WTC11 (cell line): ENCODE measurements at regions not wholly inside any gene's neighbourhood (a gene's known extent, or its start where the extent isn't known, plus 50 kb on each side); places are given as distances from the start of the nearest gene placed in this dataset.
A peak's percentile ranks its signal among the peaks of the same experiment; 100 is the strongest.

ENCODE experiments used
- ATAC-seq: fragments of 200-7000 bp; cut with Tn5 transposase; 2 replicates; pipeline ENCODE4 v1.10.0; 2021; ENCODE audit warnings: mild to moderate bottlenecking, moderate library complexity
- CTCF ChIA-PET: fragments of 300-600 bp; sonication (Branson Sonifier 250); formaldehyde crosslinking; loops from one replicate; lab custom pipeline; 2021; ENCODE audit warnings: antibody characterized with exemption; lab: Charles Lee
- POLR2A ChIA-PET: fragments of 350-600 bp; sonication (Branson Sonifier 250); formaldehyde crosslinking; loops from one replicate; lab custom pipeline; 2021; ENCODE audit warnings: antibody characterized with exemption; lab: Charles Lee
- DNase-seq: peaks from one replicate; pipeline ENCODE4 v3.0.0; 2021; ENCODE audit warnings: low spot score
- H3K27ac Mint-ChIP-seq: 2 replicates; pipeline ENCODE4 v1.8.0; 2021; ENCODE audit warnings: mixed read lengths
- H3K27me3 Mint-ChIP-seq: 2 replicates; pipeline ENCODE4 v1.8.0; 2021; ENCODE audit warnings: low read depth, mild to moderate bottlenecking, moderate library complexity, mixed read lengths
- H3K36me3 Mint-ChIP-seq: 2 replicates; pipeline ENCODE4 v1.8.0; 2021; ENCODE audit warnings: mixed read lengths
- H3K4me1 Mint-ChIP-seq: 2 replicates; pipeline ENCODE4 v1.8.0; 2022; ENCODE audit warnings: mixed read lengths
- H3K4me3 Mint-ChIP-seq: 2 replicates; pipeline ENCODE4 v1.8.0; 2021; ENCODE audit warnings: mild to moderate bottlenecking, moderate library complexity, mixed read lengths
- H3K9me3 Mint-ChIP-seq: 2 replicates; pipeline ENCODE4 v1.8.0; 2021; ENCODE audit warnings: mixed read lengths
- CREM ChIP-seq: sonication (generic); formaldehyde crosslinking; IDR thresholded peaks from 2 replicates; pipeline ENCODE4 v1.8.1; 2022; ENCODE audit warnings: mild to moderate bottlenecking, missing genetic modification reagents, moderate library complexity
- ELF4 ChIP-seq: sonication (generic); formaldehyde crosslinking; IDR thresholded peaks from 2 replicates; pipeline ENCODE4 v1.8.1; 2022; ENCODE audit warnings: low read depth, mild to moderate bottlenecking, moderate library complexity, missing genetic modification reagents
- ETV6 ChIP-seq: sonication (generic); formaldehyde crosslinking; IDR thresholded peaks from 2 replicates; pipeline ENCODE4 v1.8.1; 2022; ENCODE audit warnings: mild to moderate bottlenecking, missing genetic modification reagents
- FOXK1 ChIP-seq: sonication (generic); formaldehyde crosslinking; IDR thresholded peaks from 2 replicates; pipeline ENCODE4 v1.8.0; 2022; ENCODE audit warnings: mild to moderate bottlenecking, moderate library complexity, missing genetic modification reagents
- HMGA2 ChIP-seq: fragments of 250-450 bp; sonication (Bioruptor Pico); IDR thresholded peaks from 2 replicates; pipeline ENCODE4 v1.4.0; 2021; ENCODE audit warnings: mild to moderate bottlenecking, moderate library complexity
- MYBL2 ChIP-seq: sonication (generic); formaldehyde crosslinking; IDR thresholded peaks from 2 replicates; pipeline ENCODE4 v1.8.1; 2023; ENCODE audit warnings: mild to moderate bottlenecking, moderate library complexity, missing genetic modification reagents
- PRRX2 ChIP-seq: fragments of 250-450 bp; sonication (Bioruptor Pico); IDR thresholded peaks from 2 replicates; pipeline ENCODE4 v1.8.0; 2021; ENCODE audit warnings: mild to moderate bottlenecking
- RELA ChIP-seq: sonication (generic); formaldehyde crosslinking; IDR thresholded peaks from 2 replicates; pipeline ENCODE4 v1.8.1; 2022; ENCODE audit warnings: missing genetic modification reagents, mild to moderate bottlenecking, borderline replicate concordance
- SP1 ChIP-seq: sonication (generic); formaldehyde crosslinking; conservative IDR thresholded peaks from 2 replicates; pipeline ENCODE4 v1.8.1; 2022; ENCODE audit warnings: missing genetic modification reagents
- ZNF121 ChIP-seq: sonication (generic); formaldehyde crosslinking; IDR thresholded peaks from 2 replicates; pipeline ENCODE4 v1.8.0; 2023; ENCODE audit warnings: missing genetic modification reagents
- ZNF219 ChIP-seq: sonication (generic); formaldehyde crosslinking; IDR thresholded peaks from 2 replicates; pipeline ENCODE4 v1.8.0; 2023; ENCODE audit warnings: missing genetic modification reagents, mild to moderate bottlenecking, borderline replicate concordance
- ZNF317 ChIP-seq: sonication (generic); formaldehyde crosslinking; IDR thresholded peaks from 2 replicates; pipeline ENCODE4 v1.8.1; 2023; ENCODE audit warnings: low read depth, mild to moderate bottlenecking, moderate library complexity, missing genetic modification reagents, borderline replicate concordance
- ZNF416 ChIP-seq: fragments of 250-450 bp; sonication (Bioruptor Pico); IDR thresholded peaks from 2 replicates; pipeline ENCODE4 v1.9.0; 2021; ENCODE audit warnings: mild to moderate bottlenecking, inconsistent platforms
- TF ChIP-seq, protein P1 (sequence below): fragments of 250-450 bp; sonication (Bioruptor Pico); IDR thresholded peaks from 2 replicates; pipeline ENCODE4 v1.9.0; 2021; ENCODE audit warnings: mild to moderate bottlenecking
- TF ChIP-seq, protein P2 (sequence below): sonication (generic); formaldehyde crosslinking; IDR thresholded peaks from 2 replicates; pipeline ENCODE4 v1.8.0; 2023; ENCODE audit warnings: missing genetic modification reagents, mild to moderate bottlenecking, borderline replicate concordance
- TF ChIP-seq, protein P3 (sequence below): sonication (generic); formaldehyde crosslinking; IDR thresholded peaks from 2 replicates; pipeline ENCODE4 v1.8.0; 2023; ENCODE audit warnings: missing genetic modification reagents
- TF ChIP-seq, protein P4 (sequence below): fragments of 250-450 bp; sonication (Bioruptor Pico); IDR thresholded peaks from 2 replicates; pipeline ENCODE4 v1.8.0; 2021; ENCODE audit warnings: mild to moderate bottlenecking
- TF ChIP-seq, protein P5 (sequence below): sonication (generic); formaldehyde crosslinking; IDR thresholded peaks from 2 replicates; pipeline ENCODE4 v1.8.1; 2022; ENCODE audit warnings: mild to moderate bottlenecking, missing genetic modification reagents, moderate library complexity, borderline replicate concordance
- TF ChIP-seq, protein P6 (sequence below): sonication (generic); formaldehyde crosslinking; IDR thresholded peaks from 2 replicates; pipeline ENCODE4 v1.8.0; 2022; ENCODE audit warnings: missing genetic modification reagents
- TF ChIP-seq, protein P7 (sequence below): fragments of 250-450 bp; sonication (Bioruptor Pico); IDR thresholded peaks from 2 replicates; pipeline ENCODE4 v2.1.2; 2022; ENCODE audit warnings: mild to moderate bottlenecking, moderate library complexity

DNA sequence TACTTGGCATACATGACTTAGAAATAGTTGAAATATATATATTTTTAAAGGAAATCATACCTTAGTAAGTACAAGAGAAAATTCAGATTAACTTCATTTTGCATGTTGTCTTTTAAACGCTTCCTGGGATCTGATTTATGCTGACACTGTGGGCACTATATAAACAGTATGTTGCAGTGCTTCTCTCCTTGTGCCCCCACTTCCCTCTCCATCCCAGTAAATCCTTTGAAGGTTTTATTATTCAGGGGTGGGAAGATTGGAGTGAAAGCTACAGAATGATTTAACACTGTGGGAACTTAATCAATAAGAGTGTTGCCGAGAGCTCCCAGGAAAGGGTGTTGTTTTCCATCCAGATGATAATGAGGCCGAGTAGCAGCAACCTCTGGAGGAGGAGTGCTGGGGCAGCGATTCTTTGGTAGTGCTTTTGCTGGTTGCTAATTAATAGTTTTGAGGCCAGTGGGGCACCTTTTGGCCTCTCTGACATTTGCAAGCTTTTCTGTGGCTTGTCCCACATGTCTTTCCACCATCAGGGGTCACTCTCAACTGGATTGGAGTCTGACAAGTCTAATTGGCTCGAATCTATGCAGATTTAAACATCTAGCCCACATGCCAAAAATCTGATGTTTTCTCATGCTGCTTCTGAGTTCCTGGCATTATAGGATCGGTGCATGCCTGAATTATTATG, 183.0 kb upstream of the MMS22L start:
- Mint-ChIP-seq H3K4me3 (peak overlapping the region; percentile 19; the same call in 1 of the 2 replicates), H3K27ac (peak overlapping the region; percentile 75; the same call in 1 of the 2 replicates), H3K27me3 (no peaks in the 10 kb centered on the region), H3K36me3 (no peaks in the 10 kb centered on the region), H3K4me1 (peaks cover 24% of the 10 kb centered on the region), H3K9me3 (no peaks in the 10 kb centered on the region)
- CTCF ChIA-PET: interaction anchor here (0.8 to 2.2 kb wide), 4 partner anchors 10 to 1653 kb away, joined by 3 to 9 read pairs (median 4); no protein-coding TSS in a partner anchor
- peak; percentile 17 for DNase-seq
- no peak for TF ChIP-seq FOXK1 (CRISPR knock-in tag)
- TF ChIP-seq, protein P1, sequence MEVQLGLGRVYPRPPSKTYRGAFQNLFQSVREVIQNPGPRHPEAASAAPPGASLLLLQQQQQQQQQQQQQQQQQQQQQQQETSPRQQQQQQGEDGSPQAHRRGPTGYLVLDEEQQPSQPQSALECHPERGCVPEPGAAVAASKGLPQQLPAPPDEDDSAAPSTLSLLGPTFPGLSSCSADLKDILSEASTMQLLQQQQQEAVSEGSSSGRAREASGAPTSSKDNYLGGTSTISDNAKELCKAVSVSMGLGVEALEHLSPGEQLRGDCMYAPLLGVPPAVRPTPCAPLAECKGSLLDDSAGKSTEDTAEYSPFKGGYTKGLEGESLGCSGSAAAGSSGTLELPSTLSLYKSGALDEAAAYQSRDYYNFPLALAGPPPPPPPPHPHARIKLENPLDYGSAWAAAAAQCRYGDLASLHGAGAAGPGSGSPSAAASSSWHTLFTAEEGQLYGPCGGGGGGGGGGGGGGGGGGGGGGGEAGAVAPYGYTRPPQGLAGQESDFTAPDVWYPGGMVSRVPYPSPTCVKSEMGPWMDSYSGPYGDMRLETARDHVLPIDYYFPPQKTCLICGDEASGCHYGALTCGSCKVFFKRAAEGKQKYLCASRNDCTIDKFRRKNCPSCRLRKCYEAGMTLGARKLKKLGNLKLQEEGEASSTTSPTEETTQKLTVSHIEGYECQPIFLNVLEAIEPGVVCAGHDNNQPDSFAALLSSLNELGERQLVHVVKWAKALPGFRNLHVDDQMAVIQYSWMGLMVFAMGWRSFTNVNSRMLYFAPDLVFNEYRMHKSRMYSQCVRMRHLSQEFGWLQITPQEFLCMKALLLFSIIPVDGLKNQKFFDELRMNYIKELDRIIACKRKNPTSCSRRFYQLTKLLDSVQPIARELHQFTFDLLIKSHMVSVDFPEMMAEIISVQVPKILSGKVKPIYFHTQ: no peak
- TF ChIP-seq, protein P2, sequence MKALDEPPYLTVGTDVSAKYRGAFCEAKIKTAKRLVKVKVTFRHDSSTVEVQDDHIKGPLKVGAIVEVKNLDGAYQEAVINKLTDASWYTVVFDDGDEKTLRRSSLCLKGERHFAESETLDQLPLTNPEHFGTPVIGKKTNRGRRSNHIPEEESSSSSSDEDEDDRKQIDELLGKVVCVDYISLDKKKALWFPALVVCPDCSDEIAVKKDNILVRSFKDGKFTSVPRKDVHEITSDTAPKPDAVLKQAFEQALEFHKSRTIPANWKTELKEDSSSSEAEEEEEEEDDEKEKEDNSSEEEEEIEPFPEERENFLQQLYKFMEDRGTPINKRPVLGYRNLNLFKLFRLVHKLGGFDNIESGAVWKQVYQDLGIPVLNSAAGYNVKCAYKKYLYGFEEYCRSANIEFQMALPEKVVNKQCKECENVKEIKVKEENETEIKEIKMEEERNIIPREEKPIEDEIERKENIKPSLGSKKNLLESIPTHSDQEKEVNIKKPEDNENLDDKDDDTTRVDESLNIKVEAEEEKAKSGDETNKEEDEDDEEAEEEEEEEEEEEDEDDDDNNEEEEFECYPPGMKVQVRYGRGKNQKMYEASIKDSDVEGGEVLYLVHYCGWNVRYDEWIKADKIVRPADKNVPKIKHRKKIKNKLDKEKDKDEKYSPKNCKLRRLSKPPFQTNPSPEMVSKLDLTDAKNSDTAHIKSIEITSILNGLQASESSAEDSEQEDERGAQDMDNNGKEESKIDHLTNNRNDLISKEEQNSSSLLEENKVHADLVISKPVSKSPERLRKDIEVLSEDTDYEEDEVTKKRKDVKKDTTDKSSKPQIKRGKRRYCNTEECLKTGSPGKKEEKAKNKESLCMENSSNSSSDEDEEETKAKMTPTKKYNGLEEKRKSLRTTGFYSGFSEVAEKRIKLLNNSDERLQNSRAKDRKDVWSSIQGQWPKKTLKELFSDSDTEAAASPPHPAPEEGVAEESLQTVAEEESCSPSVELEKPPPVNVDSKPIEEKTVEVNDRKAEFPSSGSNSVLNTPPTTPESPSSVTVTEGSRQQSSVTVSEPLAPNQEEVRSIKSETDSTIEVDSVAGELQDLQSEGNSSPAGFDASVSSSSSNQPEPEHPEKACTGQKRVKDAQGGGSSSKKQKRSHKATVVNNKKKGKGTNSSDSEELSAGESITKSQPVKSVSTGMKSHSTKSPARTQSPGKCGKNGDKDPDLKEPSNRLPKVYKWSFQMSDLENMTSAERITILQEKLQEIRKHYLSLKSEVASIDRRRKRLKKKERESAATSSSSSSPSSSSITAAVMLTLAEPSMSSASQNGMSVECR: no peak
- TF ChIP-seq ETV6 (CRISPR knock-in tag): no peak
- no peak for TF ChIP-seq ZNF219 (CRISPR knock-in tag)
- no peak for TF ChIP-seq RELA (CRISPR knock-in tag)
- no peak for TF ChIP-seq ELF4
- TF ChIP-seq, protein P3, sequence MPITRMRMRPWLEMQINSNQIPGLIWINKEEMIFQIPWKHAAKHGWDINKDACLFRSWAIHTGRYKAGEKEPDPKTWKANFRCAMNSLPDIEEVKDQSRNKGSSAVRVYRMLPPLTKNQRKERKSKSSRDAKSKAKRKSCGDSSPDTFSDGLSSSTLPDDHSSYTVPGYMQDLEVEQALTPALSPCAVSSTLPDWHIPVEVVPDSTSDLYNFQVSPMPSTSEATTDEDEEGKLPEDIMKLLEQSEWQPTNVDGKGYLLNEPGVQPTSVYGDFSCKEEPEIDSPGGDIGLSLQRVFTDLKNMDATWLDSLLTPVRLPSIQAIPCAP (CRISPR knock-in tag): no peak
- TF ChIP-seq, protein P4, sequence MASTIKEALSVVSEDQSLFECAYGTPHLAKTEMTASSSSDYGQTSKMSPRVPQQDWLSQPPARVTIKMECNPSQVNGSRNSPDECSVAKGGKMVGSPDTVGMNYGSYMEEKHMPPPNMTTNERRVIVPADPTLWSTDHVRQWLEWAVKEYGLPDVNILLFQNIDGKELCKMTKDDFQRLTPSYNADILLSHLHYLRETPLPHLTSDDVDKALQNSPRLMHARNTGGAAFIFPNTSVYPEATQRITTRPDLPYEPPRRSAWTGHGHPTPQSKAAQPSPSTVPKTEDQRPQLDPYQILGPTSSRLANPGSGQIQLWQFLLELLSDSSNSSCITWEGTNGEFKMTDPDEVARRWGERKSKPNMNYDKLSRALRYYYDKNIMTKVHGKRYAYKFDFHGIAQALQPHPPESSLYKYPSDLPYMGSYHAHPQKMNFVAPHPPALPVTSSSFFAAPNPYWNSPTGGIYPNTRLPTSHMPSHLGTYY (CRISPR knock-in tag): no peak
- TF ChIP-seq CREM (CRISPR knock-in tag): no peak
- no peak for TF ChIP-seq PRRX2 (CRISPR knock-in tag)
- no peak for TF ChIP-seq SP1 (CRISPR knock-in tag)
- TF ChIP-seq, protein P5, sequence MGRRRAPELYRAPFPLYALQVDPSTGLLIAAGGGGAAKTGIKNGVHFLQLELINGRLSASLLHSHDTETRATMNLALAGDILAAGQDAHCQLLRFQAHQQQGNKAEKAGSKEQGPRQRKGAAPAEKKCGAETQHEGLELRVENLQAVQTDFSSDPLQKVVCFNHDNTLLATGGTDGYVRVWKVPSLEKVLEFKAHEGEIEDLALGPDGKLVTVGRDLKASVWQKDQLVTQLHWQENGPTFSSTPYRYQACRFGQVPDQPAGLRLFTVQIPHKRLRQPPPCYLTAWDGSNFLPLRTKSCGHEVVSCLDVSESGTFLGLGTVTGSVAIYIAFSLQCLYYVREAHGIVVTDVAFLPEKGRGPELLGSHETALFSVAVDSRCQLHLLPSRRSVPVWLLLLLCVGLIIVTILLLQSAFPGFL (CRISPR knock-in tag): no peak
- TF ChIP-seq, protein P6, sequence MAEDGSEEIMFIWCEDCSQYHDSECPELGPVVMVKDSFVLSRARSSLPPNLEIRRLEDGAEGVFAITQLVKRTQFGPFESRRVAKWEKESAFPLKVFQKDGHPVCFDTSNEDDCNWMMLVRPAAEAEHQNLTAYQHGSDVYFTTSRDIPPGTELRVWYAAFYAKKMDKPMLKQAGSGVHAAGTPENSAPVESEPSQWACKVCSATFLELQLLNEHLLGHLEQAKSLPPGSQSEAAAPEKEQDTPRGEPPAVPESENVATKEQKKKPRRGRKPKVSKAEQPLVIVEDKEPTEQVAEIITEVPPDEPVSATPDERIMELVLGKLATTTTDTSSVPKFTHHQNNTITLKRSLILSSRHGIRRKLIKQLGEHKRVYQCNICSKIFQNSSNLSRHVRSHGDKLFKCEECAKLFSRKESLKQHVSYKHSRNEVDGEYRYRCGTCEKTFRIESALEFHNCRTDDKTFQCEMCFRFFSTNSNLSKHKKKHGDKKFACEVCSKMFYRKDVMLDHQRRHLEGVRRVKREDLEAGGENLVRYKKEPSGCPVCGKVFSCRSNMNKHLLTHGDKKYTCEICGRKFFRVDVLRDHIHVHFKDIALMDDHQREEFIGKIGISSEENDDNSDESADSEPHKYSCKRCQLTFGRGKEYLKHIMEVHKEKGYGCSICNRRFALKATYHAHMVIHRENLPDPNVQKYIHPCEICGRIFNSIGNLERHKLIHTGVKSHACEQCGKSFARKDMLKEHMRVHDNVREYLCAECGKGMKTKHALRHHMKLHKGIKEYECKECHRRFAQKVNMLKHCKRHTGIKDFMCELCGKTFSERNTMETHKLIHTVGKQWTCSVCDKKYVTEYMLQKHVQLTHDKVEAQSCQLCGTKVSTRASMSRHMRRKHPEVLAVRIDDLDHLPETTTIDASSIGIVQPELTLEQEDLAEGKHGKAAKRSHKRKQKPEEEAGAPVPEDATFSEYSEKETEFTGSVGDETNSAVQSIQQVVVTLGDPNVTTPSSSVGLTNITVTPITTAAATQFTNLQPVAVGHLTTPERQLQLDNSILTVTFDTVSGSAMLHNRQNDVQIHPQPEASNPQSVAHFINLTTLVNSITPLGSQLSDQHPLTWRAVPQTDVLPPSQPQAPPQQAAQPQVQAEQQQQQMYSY (CRISPR knock-in tag): no peak
- no peak for TF ChIP-seq ZNF416 (CRISPR knock-in tag)
- TF ChIP-seq ZNF317 (CRISPR knock-in tag): no peak
- TF ChIP-seq MYBL2 (CRISPR knock-in tag): no peak
- TF ChIP-seq ZNF121: no peak
- TF ChIP-seq HMGA2 (CRISPR knock-in tag): no peak
- TF ChIP-seq, protein P7, sequence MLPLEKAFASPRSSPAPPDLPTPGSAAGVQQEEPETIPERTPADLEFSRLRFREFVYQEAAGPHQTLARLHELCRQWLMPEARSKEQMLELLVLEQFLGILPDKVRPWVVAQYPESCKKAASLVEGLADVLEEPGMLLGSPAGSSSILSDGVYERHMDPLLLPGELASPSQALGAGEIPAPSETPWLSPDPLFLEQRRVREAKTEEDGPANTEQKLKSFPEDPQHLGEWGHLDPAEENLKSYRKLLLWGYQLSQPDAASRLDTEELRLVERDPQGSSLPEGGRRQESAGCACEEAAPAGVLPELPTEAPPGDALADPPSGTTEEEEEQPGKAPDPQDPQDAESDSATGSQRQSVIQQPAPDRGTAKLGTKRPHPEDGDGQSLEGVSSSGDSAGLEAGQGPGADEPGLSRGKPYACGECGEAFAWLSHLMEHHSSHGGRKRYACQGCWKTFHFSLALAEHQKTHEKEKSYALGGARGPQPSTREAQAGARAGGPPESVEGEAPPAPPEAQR: no peak
- peak; percentile 95 for ATAC-seq
- POLR2A ChIA-PET: no interaction called here
